Small intestine (tissue), 7 donors: ENCODE measurements at regions not wholly inside any gene's neighbourhood (a gene's known extent, or its start where the extent isn't known, plus 50 kb on each side); places are given as distances from the start of the nearest gene placed in this dataset.

Experiments
- DNase-seq, 2 donors: peaks; one replicate each; pipeline versions ENCODE4 v3.0.0 to v3.0.0-alpha.2; 2013
- FAIRE-seq: peaks from 2 replicates; lab custom pipeline; 2012; peaks lifted over from hg19 to GRCh38; lab: Jason Lieb, UNC
- H3K27ac ChIP-seq, 3 donors: one replicate each; pipeline ENCODE4 v1.5.1; 2013; ENCODE audit warnings: low read length in 2 of 3, mild to moderate bottlenecking in 2 of 3, control low read depth in 1 of 3, inconsistent platforms in 1 of 3, low read depth in 1 of 3, moderate library complexity in 1 of 3
- H3K27me3 ChIP-seq, 3 donors: one replicate each; pipeline ENCODE4 v1.6.1; 2013; ENCODE audit warnings: low read length in 3 of 3, inconsistent platforms in 1 of 3; ENCODE audit not compliant: control insufficient read depth in 3 of 3, insufficient read depth in 3 of 3
- H3K36me3 ChIP-seq, 3 donors: one replicate each; pipeline ENCODE4 v1.6.1; 2013; ENCODE audit warnings: low read length in 3 of 3, inconsistent platforms in 1 of 3, low read depth in 1 of 3, mild to moderate bottlenecking in 1 of 3, moderate library complexity in 1 of 3; ENCODE audit not compliant: control insufficient read depth in 3 of 3, insufficient read depth in 2 of 3
- H3K4me1 ChIP-seq, 3 donors: one replicate each; pipeline ENCODE4 v1.6.1; 2013; ENCODE audit warnings: low read length in 2 of 3, inconsistent platforms in 1 of 3, low read depth in 1 of 3, mild to moderate bottlenecking in 1 of 3, moderate library complexity in 1 of 3; ENCODE audit not compliant: control insufficient read depth in 3 of 3, insufficient read depth in 2 of 3
- H3K4me3 ChIP-seq, 3 donors: one replicate each; pipeline ENCODE4 v1.5.1; 2013; ENCODE audit warnings: low read length in 3 of 3, control low read depth in 1 of 3, inconsistent platforms in 1 of 3, low read depth in 1 of 3, mild to moderate bottlenecking in 1 of 3, moderate library complexity in 1 of 3
- H3K9me3 ChIP-seq, 2 donors: one replicate each; pipeline ENCODE4 v1.6.1; 2013; ENCODE audit warnings: low read depth in 1 of 2, low read length in 1 of 2; ENCODE audit not compliant: control insufficient read depth in 2 of 2, insufficient read depth in 1 of 2
- WGBS, 3 donors: extraction: QIAGEN DNeasy Blood & Tissue Kit; methylation state at CpG; one replicate each; pipeline ENCODE4 v1.1.7; 2013; 5-methylcytosine and 5-hydroxymethylcytosine counted together
- donor health status: healthy with polysubstance abuse.
- donor health status: control.
- donor health status: control.
- donor health status: Bipolar disorder and iron deficiency.
- donor health status: healthy.

DNA sequence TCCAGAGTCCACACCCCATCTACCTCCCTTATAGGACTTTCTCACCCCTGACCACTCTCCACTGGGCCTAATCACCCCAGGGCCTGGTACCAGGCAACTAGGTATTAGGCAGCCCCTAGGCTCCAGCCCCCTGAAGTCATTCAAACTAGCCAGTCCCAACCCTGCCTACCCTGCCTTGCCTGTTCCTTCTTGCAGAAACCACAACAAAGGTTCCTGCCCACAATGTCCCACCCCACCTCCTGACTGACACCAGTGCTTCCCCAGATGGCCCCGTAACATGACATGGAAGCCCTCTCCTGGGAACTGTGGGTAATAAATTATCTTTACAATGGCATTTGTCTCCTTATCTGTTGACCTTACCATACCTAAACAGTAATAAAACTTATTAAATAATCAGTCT lies 100.6 kb upstream of the PDE1C start:
- no peak for FAIRE-seq
- Histone ChIP-seq H3K4me3 (no peak overlapping the region), H3K27me3 (no peaks in the 10 kb centered on the region), H3K4me1 (no peaks in the 10 kb centered on the region), H3K9me3 (no peaks in the 10 kb centered on the region), H3K27ac (no peak overlapping the region), H3K36me3 (no peaks in the 10 kb centered on the region)
- no peak for DNase-seq
- WGBS, 3 donors, result 50 to 74% (median 55%) methylated on average over 1 of the region's 1 CpG

GRCh38 chr7:32169228-32169627 lies 99.0 kb upstream of the PDE1C start:
- no peak for FAIRE-seq
- no peak overlapping the region for H3K27ac ChIP-seq
- H3K9me3 ChIP-seq, result no peaks in the 10 kb centered on the region
- no peak for DNase-seq
- no peak overlapping the region for H3K4me3 ChIP-seq
- WGBS, 3 donors, result 31 to 59% (median 33%) methylated on average over 3 of the region's 3 CpGs
- no peaks in the 10 kb centered on the region for H3K27me3 ChIP-seq
- no peaks in the 10 kb centered on the region for H3K4me1 ChIP-seq
- H3K36me3 ChIP-seq, result no peaks in the 10 kb centered on the region

DNA sequence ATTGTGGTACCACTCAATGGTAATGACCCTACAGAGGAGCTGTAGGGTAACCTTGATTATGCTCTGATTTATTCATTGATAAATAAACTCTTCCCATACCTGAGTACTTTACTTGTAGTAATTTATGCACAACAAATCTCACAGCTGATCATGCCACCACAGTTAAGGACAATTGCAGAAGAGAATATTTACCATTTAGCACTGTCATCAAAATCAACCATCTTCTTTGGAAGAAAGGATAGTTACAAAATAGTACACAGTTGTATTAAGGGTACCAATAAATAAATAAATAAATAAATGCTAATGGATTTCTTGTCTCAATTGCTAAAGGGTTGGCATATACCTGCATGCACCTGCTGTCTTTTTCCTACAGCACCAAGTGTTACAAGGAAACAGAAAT lies 97.6 kb upstream of the PDE1C start:
- H3K4me3 ChIP-seq, result no peak overlapping the region
- H3K27ac ChIP-seq, result no peak overlapping the region
- DNase-seq (no peak), FAIRE-seq (no peak)
- no peaks in the 10 kb centered on the region for H3K9me3 ChIP-seq
- no peaks in the 10 kb centered on the region for H3K27me3 ChIP-seq
- H3K4me1 ChIP-seq, result no peaks in the 10 kb centered on the region
- no peaks in the 10 kb centered on the region for H3K36me3 ChIP-seq

GRCh38 chr7:32167256-32167655 lies 97.0 kb upstream of the PDE1C start:
- H3K4me1 ChIP-seq, result no peaks in the 10 kb centered on the region
- no peaks in the 10 kb centered on the region for H3K9me3 ChIP-seq
- no peak overlapping the region for H3K4me3 ChIP-seq
- 84 to 92% (median 84%) methylated on average over 2 of the region's 2 CpGs for WGBS, 3 donors
- no peak overlapping the region for H3K27ac ChIP-seq
- no peaks in the 10 kb centered on the region for H3K27me3 ChIP-seq
- no peak for DNase-seq
- H3K36me3 ChIP-seq, result no peaks in the 10 kb centered on the region
- no peak for FAIRE-seq

DNA sequence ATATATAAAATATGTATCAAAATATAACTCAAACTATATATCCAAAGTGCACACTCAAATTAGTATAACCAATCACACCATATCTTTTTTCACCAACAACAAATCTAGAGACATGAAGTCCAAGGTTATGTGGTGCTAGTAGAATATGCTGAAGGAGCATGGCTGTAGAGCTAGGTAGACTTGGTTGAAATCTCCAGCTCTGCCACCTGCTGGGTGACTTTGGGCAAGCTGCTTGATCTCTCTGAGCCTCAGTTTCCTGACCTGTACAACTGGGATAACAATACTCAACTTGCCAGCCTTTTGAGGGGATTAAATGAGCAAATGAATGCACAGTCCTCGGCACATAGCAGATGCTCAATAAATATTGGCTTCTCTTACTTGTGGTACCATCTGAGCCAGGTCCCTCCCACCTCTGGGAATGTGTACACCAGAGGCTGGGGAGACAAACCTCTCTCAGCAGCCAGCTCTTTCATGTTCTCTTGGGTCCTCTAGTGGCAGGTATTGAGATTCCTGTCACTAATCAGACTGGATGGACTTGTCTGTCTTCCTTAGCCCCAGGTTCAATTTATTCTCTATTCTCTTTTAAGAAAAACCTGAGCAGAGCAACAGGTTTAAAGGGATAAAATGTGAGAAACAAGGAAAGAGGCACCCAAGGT lies 94.3 kb upstream of the PDE1C start:
- Histone ChIP-seq H3K4me3 (no peak overlapping the region), H3K27me3 (no peaks in the 10 kb centered on the region), H3K27ac (no peak overlapping the region), H3K9me3 (no peaks in the 10 kb centered on the region), H3K36me3 (no peaks in the 10 kb centered on the region), H3K4me1 (no peaks in the 10 kb centered on the region)
- no peak for FAIRE-seq
- peak; percentile 33 to 46 for DNase-seq
- 33 to 70% (median 67%) methylated on average over 1 of the region's 1 CpG for WGBS, 3 donors

- Histone ChIP-seq H3K4me3 (no peak overlapping the region), H3K27me3 (no peaks in the 10 kb centered on the region), H3K27ac (peak overlapping the region in 1 of 3 donors; percentile 17), H3K4me1 (no peaks in the 10 kb centered on the region), H3K36me3 (no peaks in the 10 kb centered on the region), H3K9me3 (no peaks in the 10 kb centered on the region)
- FAIRE-seq (no peak), DNase-seq (no peak)
Measured at GRCh38 chr7:32163896-32164295, 93.7 kb upstream of the PDE1C start.

- WGBS, 3 donors, result 48 to 61% (median 53%) methylated on average over 7 of the region's 7 CpGs
- H3K4me1 ChIP-seq, result no peaks in the 10 kb centered on the region
- no peaks in the 10 kb centered on the region for H3K9me3 ChIP-seq
- H3K27me3 ChIP-seq, result no peaks in the 10 kb centered on the region
- DNase-seq (peak; percentile 3), FAIRE-seq (no peak)
- no peaks in the 10 kb centered on the region for H3K36me3 ChIP-seq
- no peak overlapping the region for H3K4me3 ChIP-seq
- peak overlapping the region in 1 of 3 donors; percentile 17 for H3K27ac ChIP-seq
Measured at GRCh38 chr7:32163141-32163806, 93.1 kb upstream of the PDE1C start.

DNA sequence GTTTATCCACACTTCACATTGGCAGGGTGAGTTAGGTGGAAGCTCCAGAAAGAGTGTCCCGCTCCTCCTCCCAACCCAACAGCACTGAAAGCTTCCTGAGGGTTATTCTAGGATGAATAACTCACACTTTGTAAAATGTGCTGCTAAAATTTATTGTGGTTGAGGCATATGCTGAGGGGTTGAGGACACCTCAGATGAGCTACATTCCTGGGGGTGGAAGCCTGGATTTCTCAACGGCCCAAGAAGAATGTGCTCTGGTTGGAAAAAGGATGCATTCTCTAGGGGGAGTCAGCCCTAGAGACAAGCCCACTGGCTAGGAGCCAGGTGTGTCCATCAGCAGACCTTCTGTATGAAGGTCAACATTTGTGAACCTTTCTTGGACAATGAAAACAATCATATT lies 91.5 kb upstream of the PDE1C start:
- Histone ChIP-seq H3K4me1 (no peaks in the 10 kb centered on the region), H3K27ac (no peak overlapping the region), H3K36me3 (no peaks in the 10 kb centered on the region), H3K9me3 (no peaks in the 10 kb centered on the region), H3K27me3 (no peaks in the 10 kb centered on the region), H3K4me3 (no peak overlapping the region)
- FAIRE-seq (no peak), DNase-seq (no peak)
- 68 to 80% (median 70%) methylated on average over 2 of the region's 2 CpGs for WGBS, 3 donors
